HEK293 (cell line): ENCODE measurements at regions not wholly inside any gene's neighbourhood (a gene's known extent, or its start where the extent isn't known, plus 50 kb on each side); places are given as distances from the start of the nearest gene placed in this dataset.

Experiments used
- CTCF ChIA-PET: fragments of 350-600 bp; formaldehyde crosslinking; extraction: SDS; loops from one replicate; lab custom pipeline; 2021; ENCODE audit warnings: antibody characterized with exemption; lab: Yijun Ruan, JAX
- POLR2A ChIA-PET: fragments of 300-600 bp; formaldehyde crosslinking; extraction: SDS; loops from one replicate; lab custom pipeline; 2020; ENCODE audit warnings: antibody characterized with exemption, inconsistent platforms; lab: Yijun Ruan, JAX
- H3K27ac ChIP-seq: fragments of 200-500 bp; sonication (Bioruptor generic); 2 replicates; pipeline ENCODE4 v1.5.1; 2014; ENCODE audit warnings: low read depth, low read length, control low read depth, inconsistent platforms; ENCODE audit errors: extremely low read depth
- H3K36me3 ChIP-seq, 2 experiments: fragments of 200-500 bp in 1 of 2; sonication (Bioruptor generic) in 1 of 2; 1 replicate in 1 of 2; 2 replicates in 1 of 2; pipeline ENCODE4 v1.5.1; 2014 to 2017; ENCODE audit warnings: inconsistent platforms in 2 of 2, low read length in 2 of 2; ENCODE audit not compliant: control insufficient read depth in 2 of 2, insufficient read depth in 1 of 2
- H3K4me1 ChIP-seq: fragments of 200-500 bp; sonication (Bioruptor generic); 2 replicates; pipeline ENCODE4 v1.5.1; 2014; ENCODE audit warnings: mild to moderate bottlenecking, low read length, inconsistent platforms; ENCODE audit not compliant: control insufficient read depth, insufficient read depth
- H3K4me3 ChIP-seq: 2 replicates; pipeline ENCODE4 v1.5.1; 2011; ENCODE audit warnings: low read depth, mild to moderate bottlenecking, control low read depth, low read length, moderate library complexity
- H3K9me3 ChIP-seq: fragments of 200-500 bp; sonication (Bioruptor generic); 2 replicates; pipeline ENCODE4 v1.5.1; 2014; ENCODE audit warnings: low read depth, low read length, inconsistent platforms; ENCODE audit not compliant: control insufficient read depth, insufficient read depth
- PRDM1 ChIP-seq: fragments of 450-650 bp; formaldehyde crosslinking; IDR thresholded peaks from 2 replicates; pipeline ENCODE4; 2016; ENCODE audit warnings: missing biosample characterization, missing genetic modification characterization
- REPIN1 ChIP-seq: fragments of 450-650 bp; formaldehyde crosslinking; IDR thresholded peaks from 2 replicates; pipeline ENCODE4 v1.5.1; 2017; ENCODE audit warnings: missing biosample characterization, missing genetic modification characterization, low read depth
- WT1 ChIP-seq: fragments of 450-650 bp; formaldehyde crosslinking; IDR thresholded peaks from 2 replicates; pipeline ENCODE4 v1.5.1; 2016; ENCODE audit warnings: missing biosample characterization, missing genetic modification characterization
- ZBTB1 ChIP-seq: fragments of 450-650 bp; formaldehyde crosslinking; IDR thresholded peaks from 2 replicates; pipeline ENCODE4 v1.5.1; 2016; ENCODE audit warnings: missing biosample characterization, missing genetic modification characterization
- ZBTB48 ChIP-seq: fragments of 450-650 bp; formaldehyde crosslinking; IDR thresholded peaks from 2 replicates; pipeline ENCODE4 v1.5.1; 2016; ENCODE audit warnings: missing biosample characterization, missing genetic modification characterization
- ZNF292 ChIP-seq: fragments of 450-650 bp; formaldehyde crosslinking; IDR thresholded peaks from 2 replicates; pipeline ENCODE4 v1.5.1; 2016; ENCODE audit warnings: low read depth, missing biosample characterization, missing genetic modification characterization, borderline replicate concordance
- ZNF366 ChIP-seq: fragments of 450-650 bp; formaldehyde crosslinking; conservative IDR thresholded peaks from 2 replicates; pipeline ENCODE4 v1.5.1; 2016; ENCODE audit warnings: missing biosample characterization, missing genetic modification characterization
- ZNF48 ChIP-seq: fragments of 450-650 bp; formaldehyde crosslinking; IDR thresholded peaks from 2 replicates; pipeline ENCODE4 v1.5.1; 2016; ENCODE audit warnings: missing biosample characterization, missing genetic modification characterization
- ZNF530 ChIP-seq: fragments of 450-650 bp; formaldehyde crosslinking; IDR thresholded peaks from 2 replicates; pipeline ENCODE4 v1.5.1; 2016; ENCODE audit warnings: low read depth, missing biosample characterization, missing genetic modification characterization
- ZNF621 ChIP-seq: fragments of 450-650 bp; formaldehyde crosslinking; IDR thresholded peaks from 2 replicates; pipeline ENCODE4 v1.5.1; 2017; ENCODE audit warnings: missing biosample characterization, missing genetic modification characterization
- ZNF677 ChIP-seq: fragments of 450-650 bp; IDR thresholded peaks from 2 replicates; pipeline ENCODE4 v1.5.0; 2018; ENCODE audit warnings: missing biosample characterization, mild to moderate bottlenecking, missing genetic modification characterization, moderate library complexity
- ZNF768 ChIP-seq: fragments of 450-650 bp; formaldehyde crosslinking; IDR thresholded peaks from 2 replicates; pipeline ENCODE4 v1.5.1; 2018; ENCODE audit warnings: missing biosample characterization, mild to moderate bottlenecking, missing genetic modification characterization
- ZNF792 ChIP-seq: fragments of 450-650 bp; formaldehyde crosslinking; IDR thresholded peaks from 2 replicates; pipeline ENCODE4 v1.5.1; 2016; ENCODE audit warnings: missing biosample characterization, missing genetic modification characterization
- ZSCAN30 ChIP-seq: fragments of 450-650 bp; IDR thresholded peaks from 2 replicates; pipeline ENCODE4 v1.5.1; 2018; ENCODE audit warnings: missing biosample characterization, mild to moderate bottlenecking, missing genetic modification characterization, moderate library complexity
- TF ChIP-seq, protein P1 (sequence below): fragments of 450-650 bp; formaldehyde crosslinking; IDR thresholded peaks from 2 replicates; pipeline ENCODE4 v1.5.1; 2017; ENCODE audit warnings: missing biosample characterization, missing genetic modification characterization
- TF ChIP-seq, protein P2 (sequence below): fragments of 450-650 bp; formaldehyde crosslinking; IDR thresholded peaks from 2 replicates; pipeline ENCODE4 v1.5.1; 2016; ENCODE audit warnings: missing biosample characterization, missing genetic modification characterization

DNA sequence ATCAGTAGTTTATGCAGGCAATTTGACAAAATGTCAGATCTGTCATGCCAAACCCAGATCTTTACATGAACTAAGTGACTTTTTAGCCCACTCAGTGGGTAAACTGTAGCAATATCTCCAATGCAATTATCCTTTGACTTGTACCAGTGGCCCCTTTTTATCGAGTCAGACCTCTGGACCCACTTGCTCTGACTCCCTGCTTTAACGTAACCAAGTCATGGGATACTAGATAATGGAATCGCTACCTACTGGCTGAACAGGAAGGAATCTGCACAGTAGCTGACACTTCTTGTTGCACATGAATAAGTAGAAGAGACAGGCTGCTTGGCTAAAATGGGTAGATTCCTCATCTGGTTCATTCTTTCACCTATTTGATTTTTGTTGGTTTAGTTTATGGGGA is 128.4 kb upstream of the LYPLAL1 start:
- no peaks in the 10 kb centered on the region for H3K36me3 ChIP-seq
- CTCF ChIA-PET, result no interaction called here
- H3K9me3 ChIP-seq, result no peaks in the 10 kb centered on the region
- H3K4me1 ChIP-seq, result no peaks in the 10 kb centered on the region
- POLR2A ChIA-PET, result no interaction called here
- no peak overlapping the region for H3K27ac ChIP-seq
- no peak for TF ChIP-seq ZNF768 (tag by site-specific recombination)
- TF ChIP-seq WT1, result no peak
- TF ChIP-seq ZSCAN30 (tag by site-specific recombination), result no peak
- TF ChIP-seq REPIN1 (tag by site-specific recombination), result no peak
- no peak overlapping the region for H3K4me3 ChIP-seq

DNA sequence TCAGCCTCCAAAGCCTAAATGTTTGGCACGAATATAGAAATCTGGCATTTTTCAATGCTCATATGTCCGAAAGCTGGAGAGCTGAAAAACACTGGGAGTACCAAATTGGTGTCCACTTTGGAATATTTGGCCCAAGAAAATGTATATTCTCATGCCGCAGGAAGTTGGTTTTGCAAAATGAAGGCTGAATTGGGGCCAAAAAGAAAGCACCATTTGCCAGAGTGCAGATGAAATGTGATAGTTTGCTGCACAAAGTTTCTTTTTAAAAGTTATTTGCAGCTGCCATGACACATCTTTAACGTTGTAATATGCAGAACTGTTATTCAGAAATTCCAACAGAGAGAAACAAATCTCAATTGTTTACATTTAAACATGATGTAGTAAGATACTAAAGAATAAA is 124.2 kb upstream of the LYPLAL1 start:
- H3K4me1 ChIP-seq, result no peaks in the 10 kb centered on the region
- no peaks in the 10 kb centered on the region for H3K9me3 ChIP-seq
- POLR2A ChIA-PET, result no interaction called here
- no peak overlapping the region for H3K4me3 ChIP-seq
- CTCF ChIA-PET, result no interaction called here
- H3K36me3 ChIP-seq, result no peaks in the 10 kb centered on the region
- TF ChIP-seq, protein P1, sequence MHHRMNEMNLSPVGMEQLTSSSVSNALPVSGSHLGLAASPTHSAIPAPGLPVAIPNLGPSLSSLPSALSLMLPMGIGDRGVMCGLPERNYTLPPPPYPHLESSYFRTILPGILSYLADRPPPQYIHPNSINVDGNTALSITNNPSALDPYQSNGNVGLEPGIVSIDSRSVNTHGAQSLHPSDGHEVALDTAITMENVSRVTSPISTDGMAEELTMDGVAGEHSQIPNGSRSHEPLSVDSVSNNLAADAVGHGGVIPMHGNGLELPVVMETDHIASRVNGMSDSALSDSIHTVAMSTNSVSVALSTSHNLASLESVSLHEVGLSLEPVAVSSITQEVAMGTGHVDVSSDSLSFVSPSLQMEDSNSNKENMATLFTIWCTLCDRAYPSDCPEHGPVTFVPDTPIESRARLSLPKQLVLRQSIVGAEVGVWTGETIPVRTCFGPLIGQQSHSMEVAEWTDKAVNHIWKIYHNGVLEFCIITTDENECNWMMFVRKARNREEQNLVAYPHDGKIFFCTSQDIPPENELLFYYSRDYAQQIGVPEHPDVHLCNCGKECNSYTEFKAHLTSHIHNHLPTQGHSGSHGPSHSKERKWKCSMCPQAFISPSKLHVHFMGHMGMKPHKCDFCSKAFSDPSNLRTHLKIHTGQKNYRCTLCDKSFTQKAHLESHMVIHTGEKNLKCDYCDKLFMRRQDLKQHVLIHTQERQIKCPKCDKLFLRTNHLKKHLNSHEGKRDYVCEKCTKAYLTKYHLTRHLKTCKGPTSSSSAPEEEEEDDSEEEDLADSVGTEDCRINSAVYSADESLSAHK (tag by site-specific recombination), result no peak
- no peak for TF ChIP-seq ZNF621
- TF ChIP-seq, protein P2, sequence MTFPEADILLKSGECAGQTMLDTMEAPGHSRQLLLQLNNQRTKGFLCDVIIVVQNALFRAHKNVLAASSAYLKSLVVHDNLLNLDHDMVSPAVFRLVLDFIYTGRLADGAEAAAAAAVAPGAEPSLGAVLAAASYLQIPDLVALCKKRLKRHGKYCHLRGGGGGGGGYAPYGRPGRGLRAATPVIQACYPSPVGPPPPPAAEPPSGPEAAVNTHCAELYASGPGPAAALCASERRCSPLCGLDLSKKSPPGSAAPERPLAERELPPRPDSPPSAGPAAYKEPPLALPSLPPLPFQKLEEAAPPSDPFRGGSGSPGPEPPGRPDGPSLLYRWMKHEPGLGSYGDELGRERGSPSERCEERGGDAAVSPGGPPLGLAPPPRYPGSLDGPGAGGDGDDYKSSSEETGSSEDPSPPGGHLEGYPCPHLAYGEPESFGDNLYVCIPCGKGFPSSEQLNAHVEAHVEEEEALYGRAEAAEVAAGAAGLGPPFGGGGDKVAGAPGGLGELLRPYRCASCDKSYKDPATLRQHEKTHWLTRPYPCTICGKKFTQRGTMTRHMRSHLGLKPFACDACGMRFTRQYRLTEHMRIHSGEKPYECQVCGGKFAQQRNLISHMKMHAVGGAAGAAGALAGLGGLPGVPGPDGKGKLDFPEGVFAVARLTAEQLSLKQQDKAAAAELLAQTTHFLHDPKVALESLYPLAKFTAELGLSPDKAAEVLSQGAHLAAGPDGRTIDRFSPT (tag by site-specific recombination), result no peak
- TF ChIP-seq ZBTB1 (tag by site-specific recombination), result no peak
- no peak for TF ChIP-seq ZNF677 (tag by site-specific recombination)
- no peak for TF ChIP-seq ZBTB48
- no peak for TF ChIP-seq ZNF530 (tag by site-specific recombination)
- no peak for TF ChIP-seq ZNF292
- no peak for TF ChIP-seq ZNF792 (tag by site-specific recombination)
- no peak overlapping the region for H3K27ac ChIP-seq

DNA sequence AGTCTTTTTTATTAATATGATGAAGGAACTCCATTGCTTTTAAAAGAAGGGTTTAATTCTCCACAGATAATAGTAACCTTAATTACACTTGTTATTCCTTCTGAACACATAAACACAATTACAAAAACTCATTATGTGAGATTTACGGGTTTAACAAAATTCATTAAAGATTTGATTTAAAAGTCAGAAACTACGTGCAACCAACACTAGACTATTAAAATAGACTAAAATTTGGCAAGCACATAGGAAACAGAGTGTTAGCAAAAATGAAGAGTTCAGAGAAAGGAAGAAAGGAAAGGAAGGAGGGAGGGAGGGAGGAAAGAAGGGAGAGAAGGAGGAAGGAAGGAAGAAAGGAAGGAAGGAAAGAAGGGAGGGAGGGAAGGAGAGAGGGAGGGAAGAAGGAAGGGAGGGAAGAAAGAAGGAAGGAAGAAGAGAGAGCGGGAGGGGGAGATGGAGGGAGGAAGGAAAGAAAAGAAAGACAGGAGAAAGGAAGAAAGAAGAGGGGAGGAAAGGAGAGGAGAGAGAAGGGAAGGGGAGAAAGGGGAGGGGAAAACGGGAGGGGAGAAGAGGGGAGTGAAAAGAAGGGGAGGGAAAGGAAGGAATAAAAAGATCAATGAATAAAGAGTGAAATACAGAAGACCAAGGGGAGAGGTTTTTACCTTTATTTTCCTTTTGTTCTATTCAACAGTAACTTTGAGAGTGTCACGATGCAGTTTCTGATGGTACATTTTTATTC is 123.4 kb upstream of the LYPLAL1 start:
- Histone ChIP-seq H3K4me1 (no peaks in the 10 kb centered on the region), H3K27ac (no peak overlapping the region), H3K9me3 (no peaks in the 10 kb centered on the region), H3K4me3 (no peak overlapping the region), H3K36me3 (no peaks in the 10 kb centered on the region)
- peak; percentile 81 for TF ChIP-seq ZNF366 (tag by site-specific recombination)
- TF ChIP-seq PRDM1 (tag by site-specific recombination), result peak; percentile 77; the same call in 1 of the 2 replicates
- no peak for TF ChIP-seq ZNF48 (tag by site-specific recombination)
- POLR2A ChIA-PET, result no interaction called here
- CTCF ChIA-PET, result no interaction called here
